HG02852 (cell line): ENCODE measurements at regions not wholly inside any gene's neighbourhood (a gene's known extent, or its start where the extent isn't known, plus 50 kb on each side); places are given as distances from the start of the nearest gene placed in this dataset.

Experiments
- ATAC-seq: cut with Tn5 transposase; IDR thresholded peaks from one replicate; pipeline ENCODE4 v1.9.1; 2021; ENCODE audit warnings: mild to moderate bottlenecking, moderate library complexity; ENCODE audit not compliant: unreplicated experiment

DNA sequence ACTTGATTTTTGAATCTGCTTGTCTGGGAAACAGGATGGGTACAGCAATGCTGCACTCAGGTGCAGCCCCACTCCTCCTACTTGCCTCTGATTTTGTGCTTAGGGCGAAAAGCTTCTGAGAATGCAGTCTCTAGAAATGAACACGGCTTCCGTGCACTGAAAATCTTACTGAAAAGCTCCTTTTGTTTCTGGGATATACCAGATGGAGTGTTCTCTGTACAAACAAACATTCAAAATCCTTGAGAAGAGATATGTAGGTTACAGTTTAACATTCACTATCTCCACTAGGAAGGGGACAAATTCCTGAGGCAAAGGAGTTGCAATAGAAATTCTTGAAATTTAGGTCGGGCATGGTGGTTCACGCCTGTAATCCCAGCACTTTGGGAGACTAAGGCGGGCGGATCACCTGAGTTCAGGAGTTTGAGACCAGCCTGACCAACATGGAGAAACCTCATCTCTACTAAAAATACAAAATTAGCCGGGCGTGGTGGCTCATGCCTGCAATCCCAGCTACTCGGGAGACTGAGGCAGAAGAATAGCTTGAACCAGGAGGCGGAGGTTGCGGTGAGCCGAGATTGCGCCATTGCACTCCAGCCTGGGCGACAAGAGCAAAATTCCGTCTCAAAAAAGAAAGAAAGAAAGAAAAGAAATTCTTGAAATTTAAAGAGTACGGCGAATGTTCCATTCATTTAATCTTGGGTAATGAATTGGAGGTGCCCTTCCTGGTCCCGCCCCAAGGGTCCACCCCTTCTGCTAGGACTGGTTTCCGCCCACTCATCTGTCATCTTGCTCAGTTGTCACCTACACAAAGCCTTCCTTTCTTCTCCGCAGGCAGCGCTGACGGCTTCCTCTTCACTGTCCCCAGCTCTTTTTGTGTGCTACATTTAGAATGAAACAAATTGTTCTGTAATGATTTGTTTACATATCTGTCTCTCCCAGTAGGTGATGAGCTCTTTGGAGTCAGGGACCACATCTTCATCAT is 92.4 kb downstream of the SOCS6 start:
- no peak for ATAC-seq
